Peyer's patch (tissue), 4 donors: ENCODE measurements at regions not wholly inside any gene's neighbourhood (a gene's known extent, or its start where the extent isn't known, plus 50 kb on each side); places are given as distances from the start of the nearest gene placed in this dataset.

Experiments used
- DNase-seq, 3 donors: peaks; one replicate each; pipeline ENCODE4 v3.0.0-alpha.2; 2017 to 2019
- H3K27ac ChIP-seq, 4 donors: fragments of 200-600 bp; sonication (generic); one replicate each; pipeline ENCODE4 v1.5.1; 2016 to 2019
- H3K27me3 ChIP-seq, 2 donors: fragments of 200-600 bp; sonication (generic); one replicate each; pipeline ENCODE4 v1.5.1; 2019
- H3K36me3 ChIP-seq, 3 donors: fragments of 200-600 bp; sonication (generic); one replicate each; pipeline ENCODE4 v1.5.1; 2016 to 2019
- H3K4me1 ChIP-seq, 4 donors: fragments of 200-600 bp; sonication (generic); one replicate each; pipeline ENCODE4 v1.5.1; 2016 to 2019
- H3K4me3 ChIP-seq, 4 donors: fragments of 200-600 bp; sonication (generic); 1 replicate in 3 of 4; 2 replicates in 1 of 4; pipeline ENCODE4 v1.5.1; 2016 to 2019; ENCODE audit warnings: mild to moderate bottlenecking in 1 of 4
- H3K9me3 ChIP-seq, 4 donors: fragments of 200-600 bp; sonication (generic); one replicate each; pipeline ENCODE4 v1.5.1; 2016 to 2019; ENCODE audit warnings: mild to moderate bottlenecking in 1 of 4
- CTCF ChIP-seq, 6 experiments: fragments of 450-650 bp in 4 of 6; fragments of 200-600 bp in 2 of 6; sonication (generic) in 1 of 6; IDR thresholded peaks; one replicate each; pipeline ENCODE4 v1.5.1; 2017 to 2019; ENCODE audit warnings: antibody characterized with exemption in 6 of 6, mild to moderate bottlenecking in 3 of 6, moderate library complexity in 1 of 6
- POLR2A ChIP-seq, 2 donors: fragments of 450-650 bp; IDR thresholded peaks; one replicate each; pipeline ENCODE4 v1.5.1; 2017; ENCODE audit warnings: antibody characterized with exemption in 2 of 2, mild to moderate bottlenecking in 2 of 2, moderate library complexity in 2 of 2

GRCh38 chr5:2163940-2164490, 281.3 kb upstream of the IRX4 start:
- Histone ChIP-seq H3K27ac (no peak overlapping the region), H3K27me3 (no peaks in the 10 kb centered on the region), H3K36me3 (no peaks in the 10 kb centered on the region), H3K4me3 (no peak overlapping the region), H3K9me3 (no peaks in the 10 kb centered on the region), H3K4me1 (no peaks in the 10 kb centered on the region)
- TF ChIP-seq POLR2A (IDR thresholded peaks at IDR 0.05): no peak
- DNase-seq: no peak

DNA sequence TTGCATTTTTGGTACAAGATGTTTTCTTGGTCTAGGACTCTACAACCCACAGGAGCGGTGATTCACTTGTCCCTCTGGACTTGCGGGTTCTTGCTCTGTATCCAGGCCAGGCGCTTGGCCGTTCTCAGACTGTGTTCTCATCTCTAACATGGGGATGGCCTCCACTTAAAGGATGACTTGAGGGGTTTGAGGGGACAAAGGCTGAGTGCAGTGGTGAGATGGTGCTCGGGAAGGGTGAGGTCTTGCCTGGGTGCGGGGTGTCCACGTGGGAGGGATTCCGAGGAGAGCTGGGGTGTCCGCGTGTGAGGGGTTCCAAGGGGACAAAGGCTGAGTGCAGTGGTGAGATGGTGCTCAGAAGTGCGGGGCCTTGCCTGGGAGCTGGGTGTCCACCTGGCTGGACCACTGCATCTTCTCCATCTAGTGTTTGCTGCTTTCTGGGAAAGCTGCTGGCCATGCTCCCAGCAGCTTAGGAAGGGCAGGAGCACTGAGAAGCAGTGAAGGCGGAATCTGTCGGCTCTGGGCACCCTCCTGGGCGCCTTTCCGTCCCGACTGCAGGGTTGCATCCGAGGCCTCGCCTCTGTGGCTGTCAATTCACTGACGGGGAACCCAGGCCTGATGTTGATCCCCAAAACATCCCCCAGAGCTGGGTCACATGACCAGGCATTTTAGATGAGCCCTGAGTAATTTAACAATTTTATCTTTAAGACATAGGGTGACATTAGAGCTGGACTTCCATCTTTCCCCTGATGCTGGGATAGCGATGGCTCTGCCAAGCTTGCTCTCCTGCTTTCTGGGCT, 280.5 kb upstream of the IRX4 start:
- TF ChIP-seq CTCF (IDR thresholded peaks at IDR 0.05) (no peak), POLR2A (IDR thresholded peaks at IDR 0.05) (no peak)

GRCh38 chr5:2160811-2161210, 278.1 kb upstream of the IRX4 start:
- H3K4me1 ChIP-seq: no peaks in the 10 kb centered on the region
- H3K27me3 ChIP-seq: no peaks in the 10 kb centered on the region
- no peak overlapping the region for H3K27ac ChIP-seq
- TF ChIP-seq POLR2A (IDR thresholded peaks at IDR 0.05): no peak
- TF ChIP-seq CTCF (IDR thresholded peaks at IDR 0.05): no peak
- no peak overlapping the region for H3K4me3 ChIP-seq
- no peak for DNase-seq
- H3K9me3 ChIP-seq: no peaks in the 10 kb centered on the region
- no peaks in the 10 kb centered on the region for H3K36me3 ChIP-seq

More for the DNA sequence above, 280.5 kb upstream of the IRX4 start:
- no peak overlapping the region for H3K4me3 ChIP-seq
- DNase-seq: no peak
- H3K27ac ChIP-seq: no peak overlapping the region
- H3K4me1 ChIP-seq: no peaks in the 10 kb centered on the region
- no peaks in the 10 kb centered on the region for H3K36me3 ChIP-seq
- H3K9me3 ChIP-seq: no peaks in the 10 kb centered on the region
- H3K27me3 ChIP-seq: no peaks in the 10 kb centered on the region

DNA sequence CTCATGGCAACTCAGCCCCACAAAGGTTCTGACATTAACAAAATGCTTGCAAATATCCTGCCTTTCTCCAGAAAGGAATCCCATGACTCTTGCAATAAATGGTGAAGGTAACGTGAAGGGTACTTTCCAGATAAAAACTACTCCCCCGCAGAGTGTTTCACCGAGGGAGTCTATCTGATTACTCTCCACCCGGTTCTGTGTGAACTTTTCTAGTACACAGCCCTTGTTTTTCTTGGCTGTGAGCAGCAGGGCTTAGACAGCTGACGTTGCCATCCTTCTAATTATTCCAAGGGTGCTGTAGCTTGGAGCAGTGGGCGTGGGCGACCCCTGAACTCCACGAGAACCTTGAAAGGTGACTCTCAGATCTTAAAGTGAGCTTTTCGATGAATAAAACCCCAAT, 276.0 kb upstream of the IRX4 start:
- no peak overlapping the region for H3K27ac ChIP-seq
- no peaks in the 10 kb centered on the region for H3K4me1 ChIP-seq
- H3K4me3 ChIP-seq: no peak overlapping the region
- DNase-seq: no peak
- TF ChIP-seq POLR2A (IDR thresholded peaks at IDR 0.05): no peak
- TF ChIP-seq CTCF (IDR thresholded peaks at IDR 0.05): no peak
- no peaks in the 10 kb centered on the region for H3K36me3 ChIP-seq
- no peaks in the 10 kb centered on the region for H3K27me3 ChIP-seq
- H3K9me3 ChIP-seq: no peaks in the 10 kb centered on the region

DNA sequence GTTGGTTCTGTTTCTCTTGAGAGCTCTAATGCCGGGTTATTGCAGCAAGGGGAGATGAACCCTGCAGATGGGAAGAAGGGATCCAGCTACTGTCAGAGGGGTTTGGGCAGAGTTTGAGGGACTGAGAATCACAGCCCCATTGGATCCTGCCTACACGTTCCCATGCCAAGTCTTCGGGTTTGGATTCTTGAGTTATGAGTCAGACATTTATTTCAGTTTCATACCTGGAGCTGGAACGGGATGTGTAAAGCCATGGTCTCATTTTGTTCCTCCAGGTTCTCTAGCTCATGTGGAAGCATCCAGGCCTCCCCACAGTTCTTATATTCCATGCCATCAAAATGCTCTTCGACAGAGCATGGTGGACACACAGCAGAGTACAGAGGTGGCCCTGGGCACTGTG, 275.4 kb upstream of the IRX4 start:
- H3K27ac ChIP-seq: no peak overlapping the region
- no peaks in the 10 kb centered on the region for H3K36me3 ChIP-seq
- TF ChIP-seq POLR2A (IDR thresholded peaks at IDR 0.05): no peak
- no peak for TF ChIP-seq CTCF (IDR thresholded peaks at IDR 0.05)
- no peak overlapping the region for H3K4me3 ChIP-seq
- no peaks in the 10 kb centered on the region for H3K27me3 ChIP-seq
- no peak for DNase-seq
- H3K9me3 ChIP-seq: no peaks in the 10 kb centered on the region
- no peaks in the 10 kb centered on the region for H3K4me1 ChIP-seq

- Histone ChIP-seq H3K27me3 (no peaks in the 10 kb centered on the region), H3K9me3 (no peaks in the 10 kb centered on the region), H3K36me3 (no peaks in the 10 kb centered on the region), H3K4me3 (no peak overlapping the region), H3K4me1 (no peaks in the 10 kb centered on the region), H3K27ac (no peak overlapping the region)
- DNase-seq: no peak
- no peak for TF ChIP-seq POLR2A (IDR thresholded peaks at IDR 0.05)
- no peak for TF ChIP-seq CTCF (IDR thresholded peaks at IDR 0.05)
These were observed 274.6 kb upstream of the IRX4 start for GRCh38 chr5:2157372-2157771.
